ENCODE measurements at regions not wholly inside any gene's neighbourhood (a gene's known extent, or its start where the extent isn't known, plus 50 kb on each side); places are given as distances from the start of the nearest gene placed in this dataset.

GRCh38 chrX:4435905-4436304, 722.5 kb upstream of the PRKX start:
- no peak for TF ChIP-seq ZNF274 (IDR thresholded peaks at IDR 0.05; ENCODE audit: low read depth, low read length)
- no peak for TF ChIP-seq YY1 (IDR thresholded peaks at IDR 0.05; ENCODE audit: insufficient read depth, insufficient read length)

Measured in NT2/D1 (cell line).